SK-N-MC (cell line): ENCODE measurements at regions not wholly inside any gene's neighbourhood (a gene's known extent, or its start where the extent isn't known, plus 50 kb on each side); places are given as distances from the start of the nearest gene placed in this dataset.

ENCODE experiments used
- DNase-seq: peaks from one replicate; pipeline ENCODE4 v3.0.0-alpha.2; 2011; ENCODE audit warnings: low read depth, low spot score
- H3K27ac ChIP-seq: fragments of 200-600 bp; sonication (generic); 2 replicates; pipeline ENCODE4 v1.5.1; 2016; ENCODE audit warnings: mixed run types
- H3K36me3 ChIP-seq: fragments of 200-600 bp; sonication (generic); 2 replicates; pipeline ENCODE4 v1.6.1; 2017; ENCODE audit warnings: antibody characterized with exemption, low read length, mixed read lengths; ENCODE audit not compliant: insufficient read depth
- H3K4me3 ChIP-seq: fragments of 200-600 bp; sonication (generic); 2 replicates; pipeline ENCODE4 v1.5.1; 2016
- H3K9ac ChIP-seq: fragments of 200-600 bp; sonication (generic); 2 replicates; pipeline ENCODE4 v1.8.0; 2017; ENCODE audit warnings: mixed run types, mixed read lengths; ENCODE audit not compliant: insufficient read length
- H3K9me3 ChIP-seq: fragments of 200-600 bp; sonication (generic); 2 replicates; pipeline ENCODE4 v1.6.1; 2017; ENCODE audit warnings: low read depth, mild to moderate bottlenecking, antibody characterized with exemption, low read length, moderate library complexity, mixed read lengths
- EZH2 ChIP-seq: fragments of 200-600 bp; sonication (generic); IDR thresholded peaks from one replicate; pipeline ENCODE4 v1.6.1; 2017; ENCODE audit warnings: antibody characterized with exemption
- FOXP2 ChIP-seq: optimal IDR thresholded peaks from 2 replicates; pipeline ENCODE3; 2011; ENCODE audit warnings: mild to moderate bottlenecking, moderate library complexity; ENCODE audit not compliant: insufficient read depth; ENCODE audit errors: extremely low read length, control extremely low read depth
- POLR2AphosphoS5 ChIP-seq: IDR thresholded peaks from 2 replicates; pipeline ENCODE4 v1.6.1; 2012; ENCODE audit warnings: mild to moderate bottlenecking, low read depth, low read length, borderline replicate concordance

- no peak for DNase-seq
- no peaks in the 10 kb centered on the region for H3K9me3 ChIP-seq
- no peak overlapping the region for H3K9ac ChIP-seq
- no peaks in the 10 kb centered on the region for H3K36me3 ChIP-seq
- H3K4me3 ChIP-seq: no peak overlapping the region
- no peak overlapping the region for H3K27ac ChIP-seq
- no peak for TF ChIP-seq FOXP2
- no peak for TF ChIP-seq EZH2
- TF ChIP-seq POLR2AphosphoS5: no peak
These were observed 301.0 kb downstream of the DOCK8 start for GRCh38 chr9:515665-516064.

GRCh38 chr9:517993-518392 is 303.3 kb downstream of the DOCK8 start:
- TF ChIP-seq FOXP2 (no peak), POLR2AphosphoS5 (no peak), EZH2 (no peak)
- Histone ChIP-seq H3K36me3 (no peaks in the 10 kb centered on the region), H3K9ac (no peak overlapping the region), H3K4me3 (no peak overlapping the region), H3K9me3 (no peaks in the 10 kb centered on the region), H3K27ac (no peak overlapping the region)
- DNase-seq: no peak

GRCh38 chr9:518540-518939 is 303.9 kb downstream of the DOCK8 start:
- Histone ChIP-seq H3K27ac (no peak overlapping the region), H3K9me3 (no peaks in the 10 kb centered on the region), H3K36me3 (no peaks in the 10 kb centered on the region), H3K4me3 (no peak overlapping the region), H3K9ac (no peak overlapping the region)
- DNase-seq: no peak
- no peak for TF ChIP-seq POLR2AphosphoS5
- no peak for TF ChIP-seq FOXP2
- no peak for TF ChIP-seq EZH2

- TF ChIP-seq FOXP2 (no peak), EZH2 (no peak), POLR2AphosphoS5 (no peak)
- H3K9ac ChIP-seq: no peak overlapping the region
- DNase-seq: no peak
These were observed 304.9 kb downstream of the DOCK8 start for GRCh38 chr9:519579-519978.

GRCh38 chr9:520302-520701 is 305.6 kb downstream of the DOCK8 start:
- TF ChIP-seq FOXP2: no peak
- no peak overlapping the region for H3K27ac ChIP-seq
- no peak overlapping the region for H3K9ac ChIP-seq
- no peaks in the 10 kb centered on the region for H3K36me3 ChIP-seq
- no peak overlapping the region for H3K4me3 ChIP-seq
- DNase-seq: no peak
- no peaks in the 10 kb centered on the region for H3K9me3 ChIP-seq

More at GRCh38 chr9:519579-519978, 304.9 kb downstream of the DOCK8 start:
- Histone ChIP-seq H3K36me3 (no peaks in the 10 kb centered on the region), H3K27ac (no peak overlapping the region), H3K4me3 (no peak overlapping the region), H3K9me3 (no peaks in the 10 kb centered on the region)

GRCh38 chr9:522190-522589 is 307.5 kb downstream of the DOCK8 start:
- no peak overlapping the region for H3K27ac ChIP-seq
- no peaks in the 10 kb centered on the region for H3K36me3 ChIP-seq
- H3K9ac ChIP-seq: no peak overlapping the region
- no peak overlapping the region for H3K4me3 ChIP-seq
- H3K9me3 ChIP-seq: no peaks in the 10 kb centered on the region
- no peak for DNase-seq
- TF ChIP-seq FOXP2 (no peak), POLR2AphosphoS5 (no peak), EZH2 (no peak)

GRCh38 chr9:522658-523057 is 308.0 kb downstream of the DOCK8 start:
- H3K36me3 ChIP-seq: no peaks in the 10 kb centered on the region
- H3K9me3 ChIP-seq: no peaks in the 10 kb centered on the region
- TF ChIP-seq FOXP2 (no peak), EZH2 (no peak), POLR2AphosphoS5 (no peak)
- no peak overlapping the region for H3K27ac ChIP-seq
- no peak overlapping the region for H3K4me3 ChIP-seq
- H3K9ac ChIP-seq: no peak overlapping the region
- DNase-seq: no peak

- H3K36me3 ChIP-seq: no peaks in the 10 kb centered on the region
- TF ChIP-seq POLR2AphosphoS5 (no peak), EZH2 (no peak), FOXP2 (no peak)
- no peak overlapping the region for H3K9ac ChIP-seq
- H3K4me3 ChIP-seq: no peak overlapping the region
- DNase-seq: no peak
- no peak overlapping the region for H3K27ac ChIP-seq
- H3K9me3 ChIP-seq: no peaks in the 10 kb centered on the region
These were observed 308.8 kb downstream of the DOCK8 start for GRCh38 chr9:523444-523843.

GRCh38 chr9:524008-524407 is 309.3 kb downstream of the DOCK8 start:
- no peak for TF ChIP-seq EZH2
- no peak for TF ChIP-seq FOXP2
- TF ChIP-seq POLR2AphosphoS5: no peak

More at GRCh38 chr9:524008-524407, 309.3 kb downstream of the DOCK8 start:
- Histone ChIP-seq H3K4me3 (no peak overlapping the region), H3K36me3 (no peaks in the 10 kb centered on the region), H3K27ac (no peak overlapping the region), H3K9me3 (no peaks in the 10 kb centered on the region), H3K9ac (no peak overlapping the region)
- DNase-seq: no peak
